ENCODE measurements at regions not wholly inside any gene's neighbourhood (a gene's known extent, or its start where the extent isn't known, plus 50 kb on each side); places are given as distances from the start of the nearest gene placed in this dataset.

GRCh38 chr12:66822961-66823360 is 144.1 kb upstream of the GRIP1 start:
- H3K36me3 ChIP-seq (ENCODE audit: control insufficient read depth, insufficient read depth, low read length): no peaks in the 10 kb centered on the region
- FAIRE-seq (no peak), DNase-seq (ENCODE audit: extremely low read depth in 1 of 4, low spot score in 3 of 4) (no peak), ATAC-seq (no peak)
- no TSS peak for BruUV-seq (replicated peaks)
- H3K4me1 ChIP-seq (replicated peaks in 1 of 2; ENCODE audit: control insufficient read depth in 2 of 2, insufficient read depth in 2 of 2, low read length in 2 of 2): no peaks in the 10 kb centered on the region
- H3K4me3 ChIP-seq: no peak overlapping the region
- intact Hi-C loops (cut with micrococcal nuclease): no loop called here
- H3K9me3 ChIP-seq (replicated peaks; ENCODE audit: control insufficient read depth, insufficient read depth, low read depth, low read length): no peaks in the 10 kb centered on the region
- H3K79me2 ChIP-seq (ENCODE audit: control insufficient read depth, insufficient read depth, low read length): no peaks in the 10 kb centered on the region
- H4K20me1 ChIP-seq (replicated peaks; ENCODE audit: control insufficient read depth, insufficient read depth, low read length): no peaks in the 10 kb centered on the region
- no peaks in the 10 kb centered on the region for H3K27me3 ChIP-seq (ENCODE audit: control insufficient read depth in 2 of 2, insufficient read depth in 2 of 2, low read length in 2 of 2)
- H3K4me2 ChIP-seq (ENCODE audit: insufficient read depth, low read length): no peak overlapping the region
- H3K27ac ChIP-seq (ENCODE audit: extremely low read depth, low read depth, low read length): no peak overlapping the region
- TF ChIP-seq SRF (CRISPR knock-in tag; IDR thresholded peaks at IDR 0.05): no peak
- no peak for TF ChIP-seq ZBTB49 (CRISPR knock-in tag; IDR thresholded peaks at IDR 0.05; ENCODE audit: borderline replicate concordance)
- TF ChIP-seq NR3C1 (CRISPR knock-in tag; IDR thresholded peaks at IDR 0.05): no peak
- TF ChIP-seq CEBPG (CRISPR knock-in tag; IDR thresholded peaks at IDR 0.05): no peak
- TF ChIP-seq CEBPG (tag; conservative IDR thresholded peaks at IDR 0.05 in 1 of 2, IDR thresholded peaks at IDR 0.05 in 1 of 2): peak in 1 of 2 experiments; percentile 69; a peak in 2 of 4 replicates
- peak; percentile 54 for TF ChIP-seq CEBPB (tag; IDR thresholded peaks at IDR 0.05)
- ChIA-PET POLR2A (no interaction called here), CTCF (ENCODE audit: low intra/inter-chr PET ratio) (no interaction called here)
- no peak overlapping the region for H2AFZ ChIP-seq (ENCODE audit: low read depth, low read length)
- H3K9me1 ChIP-seq (ENCODE audit: control insufficient read depth, insufficient read depth, low read length): no peaks in the 10 kb centered on the region
- no peak overlapping the region for H3K9ac ChIP-seq (ENCODE audit: insufficient read depth in 1 of 2, low read depth in 2 of 2, low read length in 2 of 2)
- in situ Hi-C loops (cut with MboI): no loop called here

All from K562 (cell line).